SH-SY5Y (cell line): ENCODE measurements at regions not wholly inside any gene's neighbourhood (a gene's known extent, or its start where the extent isn't known, plus 50 kb on each side); places are given as distances from the start of the nearest gene placed in this dataset.

Experiments
- GATA2 ChIP-seq: IDR thresholded peaks from 2 replicates; pipeline ENCODE4 v1.6.1; 2011; ENCODE audit warnings: mild to moderate bottlenecking, low read depth, low read length
- GATA3 ChIP-seq: IDR thresholded peaks from 2 replicates; pipeline ENCODE4 v1.6.1; 2011; ENCODE audit warnings: low read depth, mild to moderate bottlenecking, low read length, moderate library complexity

- no peak for TF ChIP-seq GATA3
- no peak for TF ChIP-seq GATA2
Observed at GRCh38 chr2:199206536-199206935, 251.2 kb downstream of the SATB2 start.
